DMS153 treated with DMSO at 0.1 percent for 48 hours (cell line): ENCODE measurements at regions not wholly inside any gene's neighbourhood (a gene's known extent, or its start where the extent isn't known, plus 50 kb on each side); places are given as distances from the start of the nearest gene placed in this dataset.
"Not testable (repeated sequence)": the region's sequence is repeated elsewhere in the genome, so short reads cannot be mapped to it uniquely, and the experiment has no call there.

Experiments used
- DNase-seq: peaks from one replicate; lab custom pipeline; 2025; ENCODE audit not compliant: unreplicated experiment; lab: John Stamatoyannopoulos, UW

GRCh38 chr6:44734886-44735629, 347.6 kb downstream of the CDC5L start:
- no peak for DNase-seq

- no peak for DNase-seq
Measured at GRCh38 chr6:44735630-44735963, 348.1 kb downstream of the CDC5L start.

- no peak for DNase-seq
Measured at GRCh38 chr6:44737341-44737740, 349.8 kb downstream of the CDC5L start.

GRCh38 chr6:44737829-44738528, 350.5 kb downstream of the CDC5L start:
- no peak for DNase-seq

GRCh38 chr6:44738601-44739146, 351.2 kb downstream of the CDC5L start:
- no peak for DNase-seq

GRCh38 chr6:44739181-44739580, 351.7 kb downstream of the CDC5L start:
- no peak for DNase-seq

GRCh38 chr6:44740566-44741120, 353.1 kb downstream of the CDC5L start:
- DNase-seq = no peak

- DNase-seq = no peak
Measured at GRCh38 chr6:44742201-44742600, 354.7 kb downstream of the CDC5L start.

GRCh38 chr6:44742828-44743372, 355.4 kb downstream of the CDC5L start:
- no peak for DNase-seq

- not testable (repeated sequence) for DNase-seq
Measured at GRCh38 chr6:44760116-44760515, 372.6 kb downstream of the CDC5L start.

- DNase-seq = no peak
Measured at GRCh38 chr6:44761046-44761445, 373.5 kb downstream of the CDC5L start.

- no peak for DNase-seq
Measured at GRCh38 chr6:44762496-44762895, 375.0 kb downstream of the CDC5L start.

GRCh38 chr6:44771647-44772415, 384.3 kb downstream of the CDC5L start:
- DNase-seq = no peak

- no peak for DNase-seq
Measured at GRCh38 chr6:44772838-44773237, 385.3 kb downstream of the CDC5L start.

GRCh38 chr6:44775121-44775520, 387.6 kb downstream of the CDC5L start:
- DNase-seq = no peak

- no peak for DNase-seq
Measured at GRCh38 chr6:44776344-44776743, 388.8 kb downstream of the CDC5L start.

GRCh38 chr6:44778513-44778912, 391.0 kb downstream of the CDC5L start:
- no peak for DNase-seq
